Endodermal cell (in vitro differentiated cells): ENCODE measurements at regions not wholly inside any gene's neighbourhood (a gene's known extent, or its start where the extent isn't known, plus 50 kb on each side); places are given as distances from the start of the nearest gene placed in this dataset.

Source experiments
- DNase-seq: peaks from one replicate; pipeline ENCODE4 v3.0.0-alpha.2; 2017
- H3K27ac ChIP-seq: 2 replicates; pipeline ENCODE4 v1.5.1; 2013; ENCODE audit warnings: mild to moderate bottlenecking, low read depth, low read length, moderate library complexity
- H3K27me3 ChIP-seq: 2 replicates; pipeline ENCODE4 v1.6.1; 2013; ENCODE audit warnings: mild to moderate bottlenecking, low read length, moderate library complexity; ENCODE audit not compliant: insufficient read depth, control insufficient read depth, poor library complexity, severe bottlenecking
- H3K36me3 ChIP-seq: 2 replicates; pipeline ENCODE4 v1.7.0; 2013; ENCODE audit warnings: mild to moderate bottlenecking, low read length, moderate library complexity; ENCODE audit not compliant: control insufficient read depth, insufficient read depth
- H3K4me1 ChIP-seq: one replicate; pipeline ENCODE4 v1.7.0; 2013; ENCODE audit warnings: low read length; ENCODE audit not compliant: control insufficient read depth, insufficient read depth
- H3K4me3 ChIP-seq: 2 replicates; pipeline ENCODE4 v1.5.1; 2013; ENCODE audit warnings: mild to moderate bottlenecking, low read length, moderate library complexity
- H3K9ac ChIP-seq: 2 replicates; pipeline ENCODE4 v1.6.1; 2013; ENCODE audit warnings: mild to moderate bottlenecking, low read length, moderate library complexity; ENCODE audit not compliant: poor library complexity, severe bottlenecking; ENCODE audit errors: extremely low read depth
- H3K9me3 ChIP-seq: 2 replicates; pipeline ENCODE4 v1.6.1; 2013; ENCODE audit warnings: mild to moderate bottlenecking, low read length, moderate library complexity; ENCODE audit not compliant: control insufficient read depth
- H3K27ac Mint-ChIP-seq: 2 replicates; pipeline ENCODE4 v1.8.0; 2020; ENCODE audit warnings: mixed read lengths
- H3K27me3 Mint-ChIP-seq: 2 replicates; pipeline ENCODE4 v1.8.0; 2021; ENCODE audit warnings: mild to moderate bottlenecking, mixed read lengths; ENCODE audit not compliant: insufficient read depth
- H3K36me3 Mint-ChIP-seq: 2 replicates; pipeline ENCODE4 v1.8.0; 2020; ENCODE audit warnings: low read depth, mixed read lengths
- H3K4me1 Mint-ChIP-seq: 2 replicates; pipeline ENCODE4 v1.8.0; 2020; ENCODE audit warnings: mixed read lengths
- H3K4me3 Mint-ChIP-seq: 2 replicates; pipeline ENCODE4 v1.8.0; 2020; ENCODE audit warnings: mild to moderate bottlenecking, moderate library complexity, mixed read lengths
- H3K9me3 Mint-ChIP-seq: 2 replicates; pipeline ENCODE4 v1.8.0; 2020; ENCODE audit warnings: mild to moderate bottlenecking, mixed read lengths
- CTCF ChIP-seq: fragments of 200-600 bp; sonication (generic); conservative IDR thresholded peaks from 2 replicates; pipeline ENCODE4 v1.5.0; 2021; ENCODE audit warnings: antibody characterized with exemption, mild to moderate bottlenecking
- WGBS, 2 experiments: methylation state at CpG; one replicate each; pipeline versions ENCODE4 v1.1.5 to v1.1.7; 2013; ENCODE audit warnings: missing lambda C conversion rate in 2 of 2, mixed read lengths in 1 of 2; ENCODE audit not compliant: insufficient coverage in 1 of 2, insufficient read length in 1 of 2; 5-methylcytosine and 5-hydroxymethylcytosine counted together

- Histone ChIP-seq H3K27ac (no peak overlapping the region), H3K9ac (no peak overlapping the region), H3K4me3 (no peak overlapping the region), H3K27me3 (no peaks in the 10 kb centered on the region), H3K9me3 (no peaks in the 10 kb centered on the region), H3K36me3 (no peaks in the 10 kb centered on the region), H3K4me1 (peaks cover 8% of the 10 kb centered on the region)
- Mint-ChIP-seq H3K9me3 (no peaks in the 10 kb centered on the region), H3K27ac (no peak overlapping the region), H3K36me3 (no peaks in the 10 kb centered on the region), H3K27me3 (peaks cover 3% of the 10 kb centered on the region), H3K4me1 (peaks cover 17% of the 10 kb centered on the region), H3K4me3 (no peak overlapping the region)
- TF ChIP-seq CTCF: no peak
- DNase-seq: no peak
- WGBS, 2 experiments: 97% methylated on average over 1 of the region's 1 CpG; no CpG with 5 or more reads in 1 of the 2 experiments
Measured at GRCh38 chr5:115413651-115414050, 117.2 kb upstream of the CCDC112 start.

- Histone ChIP-seq H3K9me3 (no peaks in the 10 kb centered on the region), H3K9ac (no peak overlapping the region), H3K4me1 (no peaks in the 10 kb centered on the region), H3K4me3 (no peak overlapping the region), H3K27me3 (no peaks in the 10 kb centered on the region), H3K36me3 (no peaks in the 10 kb centered on the region), H3K27ac (no peak overlapping the region)
- no peaks in the 10 kb centered on the region for H3K36me3 Mint-ChIP-seq
- no peak for DNase-seq
- H3K4me1 Mint-ChIP-seq: no peaks in the 10 kb centered on the region
- no peaks in the 10 kb centered on the region for H3K9me3 Mint-ChIP-seq
- H3K4me3 Mint-ChIP-seq: no peak overlapping the region
- no peak for TF ChIP-seq CTCF
- no peak overlapping the region for H3K27ac Mint-ChIP-seq
- WGBS, 2 experiments: 93% methylated on average over 1 of the region's 2 CpGs; no CpG with 5 or more reads in 1 of the 2 experiments
- no peaks in the 10 kb centered on the region for H3K27me3 Mint-ChIP-seq
Measured at GRCh38 chr5:115409094-115409493, 112.6 kb upstream of the CCDC112 start.

GRCh38 chr5:115402822-115403577 lies 106.5 kb upstream of the CCDC112 start:
- 92 to 100% methylated on average over 1 of the region's 1 CpG for WGBS, 2 experiments

More at GRCh38 chr5:115402822-115403577, 106.5 kb upstream of the CCDC112 start:
- no peaks in the 10 kb centered on the region for H3K27me3 Mint-ChIP-seq
- no peaks in the 10 kb centered on the region for H3K9me3 ChIP-seq
- H3K27ac Mint-ChIP-seq: no peak overlapping the region
- no peaks in the 10 kb centered on the region for H3K27me3 ChIP-seq
- H3K9ac ChIP-seq: no peak overlapping the region
- H3K9me3 Mint-ChIP-seq: no peaks in the 10 kb centered on the region
- no peaks in the 10 kb centered on the region for H3K4me1 ChIP-seq
- H3K36me3 ChIP-seq: no peaks in the 10 kb centered on the region
- H3K4me3 ChIP-seq: no peak overlapping the region
- H3K36me3 Mint-ChIP-seq: no peaks in the 10 kb centered on the region
- no peak overlapping the region for H3K27ac ChIP-seq
- DNase-seq: no peak
- TF ChIP-seq CTCF: no peak
- no peak overlapping the region for H3K4me3 Mint-ChIP-seq
- no peaks in the 10 kb centered on the region for H3K4me1 Mint-ChIP-seq
